ENCODE measurements at regions not wholly inside any gene's neighbourhood (a gene's known extent, or its start where the extent isn't known, plus 50 kb on each side); places are given as distances from the start of the nearest gene placed in this dataset.

GRCh38 chr6:128759447-128759846 is 123.5 kb upstream of the LAMA2 start:
- H3F3A ChIP-seq (ENCODE audit: insufficient read depth, low read length): no peaks in the 10 kb centered on the region
- H3K4me1 ChIP-seq (ENCODE audit: low read length): no peaks in the 10 kb centered on the region
- no peaks in the 10 kb centered on the region for H3K36me3 ChIP-seq (replicated peaks; ENCODE audit: insufficient read depth, low read length)
- no peaks in the 10 kb centered on the region for H3K9me3 ChIP-seq (replicated peaks; ENCODE audit: insufficient read depth, low read length)
- H3K27ac ChIP-seq (ENCODE audit: low read length): no peak overlapping the region
- no peaks in the 10 kb centered on the region for H3K9me2 ChIP-seq (replicated peaks; ENCODE audit: insufficient read depth, low read length)
- no peaks in the 10 kb centered on the region for H3K79me2 ChIP-seq (ENCODE audit: low read length)
- no peaks in the 10 kb centered on the region for H4K20me1 ChIP-seq (ENCODE audit: insufficient read depth, low read length)
- H3K9ac ChIP-seq (ENCODE audit: low read length): no peak overlapping the region
- no peak overlapping the region for H3K4me2 ChIP-seq (ENCODE audit: low read depth, low read length)
- no peak for DNase-seq
- no peaks in the 10 kb centered on the region for H3K27me3 ChIP-seq (replicated peaks; ENCODE audit: insufficient read depth, low read length)
- no peak overlapping the region for H3K4me3 ChIP-seq (ENCODE audit: low read length)
- TF ChIP-seq CTCF (IDR thresholded peaks at IDR 0.05; ENCODE audit: low read length) (no peak), EZH2 (optimal IDR thresholded peaks at IDR 0.05; ENCODE audit: low read depth, low read length) (no peak), EZH2phosphoT487 (IDR thresholded peaks at IDR 0.05; ENCODE audit: low read length) (no peak)
- no peak overlapping the region for H2AFZ ChIP-seq (ENCODE audit: low read length)

- no peak overlapping the region for H2AFZ ChIP-seq (ENCODE audit: low read length)
- H3K9me2 ChIP-seq (replicated peaks; ENCODE audit: insufficient read depth, low read length): no peaks in the 10 kb centered on the region
- no peaks in the 10 kb centered on the region for H3K36me3 ChIP-seq (replicated peaks; ENCODE audit: insufficient read depth, low read length)
- H4K20me1 ChIP-seq (ENCODE audit: insufficient read depth, low read length): no peaks in the 10 kb centered on the region
- H3K4me3 ChIP-seq (ENCODE audit: low read length): no peak overlapping the region
- no peaks in the 10 kb centered on the region for H3K9me3 ChIP-seq (replicated peaks; ENCODE audit: insufficient read depth, low read length)
- H3K4me2 ChIP-seq (ENCODE audit: low read depth, low read length): no peak overlapping the region
- H3K79me2 ChIP-seq (ENCODE audit: low read length): no peaks in the 10 kb centered on the region
- H3K9ac ChIP-seq (ENCODE audit: low read length): no peak overlapping the region
- DNase-seq: no peak
- no peaks in the 10 kb centered on the region for H3K27me3 ChIP-seq (replicated peaks; ENCODE audit: insufficient read depth, low read length)
- H3K4me1 ChIP-seq (ENCODE audit: low read length): no peaks in the 10 kb centered on the region
- H3K27ac ChIP-seq (ENCODE audit: low read length): no peak overlapping the region
- H3F3A ChIP-seq (ENCODE audit: insufficient read depth, low read length): no peaks in the 10 kb centered on the region
- TF ChIP-seq EZH2 (optimal IDR thresholded peaks at IDR 0.05; ENCODE audit: low read depth, low read length): no peak
- no peak for TF ChIP-seq CTCF (IDR thresholded peaks at IDR 0.05; ENCODE audit: low read length)
- no peak for TF ChIP-seq EZH2phosphoT487 (IDR thresholded peaks at IDR 0.05; ENCODE audit: low read length)
Observed at GRCh38 chr6:128757961-128758360, 125.0 kb upstream of the LAMA2 start.

- H3K79me2 ChIP-seq (ENCODE audit: low read length): no peaks in the 10 kb centered on the region
- no peaks in the 10 kb centered on the region for H3K9me3 ChIP-seq (replicated peaks; ENCODE audit: insufficient read depth, low read length)
- H3K4me3 ChIP-seq (ENCODE audit: low read length): no peak overlapping the region
- H3K27me3 ChIP-seq (replicated peaks; ENCODE audit: insufficient read depth, low read length): no peaks in the 10 kb centered on the region
- H3F3A ChIP-seq (ENCODE audit: insufficient read depth, low read length): no peaks in the 10 kb centered on the region
- H2AFZ ChIP-seq (ENCODE audit: low read length): no peak overlapping the region
- H3K4me2 ChIP-seq (ENCODE audit: low read depth, low read length): no peak overlapping the region
- H3K9ac ChIP-seq (ENCODE audit: low read length): no peak overlapping the region
- DNase-seq: no peak
- no peaks in the 10 kb centered on the region for H3K4me1 ChIP-seq (ENCODE audit: low read length)
- TF ChIP-seq EZH2 (optimal IDR thresholded peaks at IDR 0.05; ENCODE audit: low read depth, low read length) (no peak), EZH2phosphoT487 (IDR thresholded peaks at IDR 0.05; ENCODE audit: low read length) (no peak), CTCF (IDR thresholded peaks at IDR 0.05; ENCODE audit: low read length) (no peak)
- H3K9me2 ChIP-seq (replicated peaks; ENCODE audit: insufficient read depth, low read length): no peaks in the 10 kb centered on the region
- no peaks in the 10 kb centered on the region for H3K36me3 ChIP-seq (replicated peaks; ENCODE audit: insufficient read depth, low read length)
- no peak overlapping the region for H3K27ac ChIP-seq (ENCODE audit: low read length)
- H4K20me1 ChIP-seq (ENCODE audit: insufficient read depth, low read length): no peaks in the 10 kb centered on the region
Observed at GRCh38 chr6:128754658-128755256, 128.2 kb upstream of the LAMA2 start.

All from MM.1S (cell line).